NCI-H2196 treated with DMSO at 0.1 percent for 48 hours (cell line): ENCODE measurements at regions not wholly inside any gene's neighbourhood (a gene's known extent, or its start where the extent isn't known, plus 50 kb on each side); places are given as distances from the start of the nearest gene placed in this dataset.

Experiments
- DNase-seq: peaks from one replicate; lab custom pipeline; 2025; ENCODE audit not compliant: unreplicated experiment; lab: John Stamatoyannopoulos, UW

- no peak for DNase-seq
Measured at GRCh38 chr4:145427991-145428390, 53.7 kb upstream of the SMAD1 start.

- DNase-seq = no peak
Measured at GRCh38 chr4:145427221-145427620, 54.4 kb upstream of the SMAD1 start.

DNA sequence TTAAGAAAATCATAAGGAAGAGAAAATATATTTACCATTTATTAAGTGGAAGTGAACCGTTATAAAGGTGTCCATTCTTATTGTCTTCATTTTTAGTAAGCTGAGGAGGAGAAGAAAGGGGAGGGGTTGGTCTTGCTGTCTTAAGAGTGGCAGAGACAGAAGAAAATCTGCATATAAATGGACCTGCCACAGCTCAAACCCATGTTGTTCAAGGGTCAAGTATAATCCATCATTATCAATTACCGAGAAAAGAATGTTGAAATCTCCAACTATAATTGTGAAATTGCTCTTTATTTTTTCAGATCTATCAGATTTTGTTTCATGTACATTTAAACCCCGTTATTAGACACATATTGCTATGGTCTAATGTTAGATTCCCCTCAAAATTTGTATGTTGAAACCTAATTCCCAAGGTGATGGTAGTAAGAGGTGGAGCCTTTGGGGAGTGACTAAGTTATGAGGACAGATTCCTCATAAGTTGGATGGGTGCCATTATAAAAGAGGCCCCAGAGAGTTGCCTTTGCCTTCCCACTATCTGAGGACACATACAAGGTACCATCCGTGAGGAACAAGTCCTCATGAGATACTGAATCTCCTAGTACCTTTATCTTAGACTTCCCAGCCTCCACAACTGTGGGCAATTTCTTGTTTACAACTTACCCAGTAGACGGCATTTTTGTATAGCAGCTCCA lies 58.5 kb upstream of the SMAD1 start:
- no peak for DNase-seq

DNA sequence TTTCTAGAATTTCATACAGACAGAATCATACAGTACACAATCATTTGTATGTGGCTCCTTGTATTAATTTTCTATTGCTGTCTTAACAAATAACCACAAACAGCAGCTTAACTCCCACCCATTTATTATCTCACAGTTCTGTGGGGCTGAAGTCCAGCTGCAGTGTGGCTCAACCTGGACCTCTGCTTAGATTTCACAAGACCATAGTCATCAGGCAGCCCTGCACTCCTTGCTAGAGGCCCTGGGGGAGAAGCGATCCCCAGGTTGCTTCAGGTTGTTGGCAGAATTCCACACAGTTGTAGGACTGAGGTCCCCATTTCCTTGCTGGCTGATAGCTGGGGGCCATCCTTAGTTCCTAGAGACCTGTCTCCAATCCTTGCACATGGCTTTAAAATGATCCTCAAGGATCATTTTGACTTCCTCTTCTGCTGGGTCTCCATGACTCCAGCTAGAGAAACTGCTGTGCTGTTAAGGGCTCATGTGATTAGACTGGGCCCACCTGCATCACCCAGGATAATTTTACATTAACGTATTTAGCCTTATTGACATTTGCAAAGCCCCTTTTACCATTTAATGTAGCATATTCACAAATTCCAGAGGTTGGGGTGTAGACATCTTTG lies 60.9 kb upstream of the SMAD1 start:
- DNase-seq = no peak

DNA sequence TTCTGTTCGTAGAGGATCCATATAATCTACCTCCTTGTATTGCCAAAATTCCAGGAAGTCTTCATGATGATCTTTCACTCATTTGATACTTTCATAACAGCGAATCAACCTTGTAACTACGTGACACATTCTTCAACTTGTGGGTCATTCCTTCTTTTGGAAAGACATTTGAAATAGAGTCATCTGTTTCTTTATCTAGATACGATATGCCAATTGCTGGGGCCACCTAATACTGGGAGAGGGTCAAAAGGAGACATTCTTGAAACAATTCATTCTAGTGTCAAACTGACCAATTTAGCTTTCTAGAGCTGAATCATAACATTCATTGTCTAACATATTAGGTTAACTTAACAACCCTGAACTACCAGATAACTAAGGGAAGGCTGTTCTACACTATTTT lies 62.9 kb upstream of the SMAD1 start:
- DNase-seq = no peak

DNA sequence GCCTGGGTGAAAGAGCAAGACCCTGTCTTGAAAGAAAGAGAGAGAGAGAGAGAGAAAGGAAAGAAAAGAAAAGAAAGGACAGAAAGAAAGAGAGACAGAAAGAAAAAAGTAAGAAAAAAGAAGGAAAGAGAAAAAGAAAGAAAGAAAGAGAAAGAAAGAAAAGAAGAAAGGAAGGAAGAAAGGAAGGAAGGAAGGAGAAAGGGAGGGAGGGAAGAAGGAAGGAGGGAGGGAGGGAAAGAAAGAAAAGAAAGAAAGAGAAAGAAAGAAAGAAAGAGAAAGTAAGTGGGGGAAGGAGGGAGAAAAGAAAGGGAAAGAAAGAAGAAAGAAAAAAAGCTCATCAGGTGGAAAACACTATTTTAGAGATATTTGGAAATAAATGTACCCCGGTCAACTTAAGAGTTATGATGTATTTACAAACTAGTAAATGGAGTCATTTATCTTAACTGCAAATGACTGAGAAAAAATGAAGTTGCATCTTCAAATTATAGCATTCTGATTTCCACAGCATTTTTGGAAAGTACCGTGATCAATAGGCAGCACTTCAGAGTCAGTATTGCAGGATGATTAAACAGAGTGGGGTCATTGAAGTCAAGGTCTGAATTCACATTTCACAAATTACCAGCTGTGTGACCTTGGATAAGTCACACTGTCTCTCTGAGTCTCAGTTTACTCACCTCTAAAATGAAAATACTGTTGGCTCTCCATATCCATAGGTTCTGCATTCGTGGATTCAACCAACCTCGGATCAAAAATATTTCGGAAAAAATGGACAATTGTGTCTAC lies 64.1 kb upstream of the SMAD1 start:
- DNase-seq = no peak

DNA sequence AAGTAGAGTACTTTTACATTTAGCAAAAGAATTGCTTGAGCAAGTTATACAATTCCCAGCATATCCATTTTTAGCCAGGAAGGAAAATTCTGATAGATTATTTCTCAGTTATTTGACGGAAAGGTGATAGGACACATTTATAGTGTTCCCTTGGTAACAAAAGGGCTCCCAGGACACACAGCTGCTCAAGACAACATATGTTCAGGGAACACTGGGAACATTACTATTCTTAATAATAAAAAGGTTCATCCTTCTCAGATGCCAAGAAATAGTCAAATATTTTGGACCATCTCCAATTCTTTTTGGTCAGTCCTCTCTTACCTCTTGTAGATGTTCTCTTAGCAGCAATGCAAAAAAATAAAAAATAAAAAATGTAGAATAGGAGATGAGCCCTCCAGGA lies 66.8 kb upstream of the SMAD1 start:
- DNase-seq = no peak

- DNase-seq = no peak
Measured at GRCh38 chr4:145414226-145414625, 67.4 kb upstream of the SMAD1 start.

DNA sequence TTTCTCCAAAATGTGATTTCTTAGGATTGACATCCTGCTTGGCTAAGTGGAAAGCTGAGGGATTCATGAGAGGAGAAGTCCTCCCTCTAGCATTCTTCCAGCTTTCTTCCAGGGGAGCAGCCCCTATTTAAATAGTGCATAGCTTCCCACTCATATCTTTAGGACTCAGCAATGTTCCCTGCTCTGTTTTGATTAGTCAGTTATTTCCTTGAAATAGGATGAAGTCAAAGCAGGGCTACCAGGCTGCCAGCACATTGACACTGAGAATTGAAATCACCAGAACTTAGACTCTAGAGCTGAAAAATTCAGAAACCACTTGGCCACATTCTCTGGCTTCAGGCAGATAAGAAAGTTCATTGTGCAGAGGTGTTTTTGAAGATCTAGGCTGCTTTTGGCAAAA lies 74.7 kb upstream of the SMAD1 start:
- no peak for DNase-seq

- DNase-seq = no peak
Measured at GRCh38 chr4:145404761-145405160, 76.9 kb upstream of the SMAD1 start.

- DNase-seq = no peak
Measured at GRCh38 chr4:145396581-145396980, 85.1 kb upstream of the SMAD1 start.

DNA sequence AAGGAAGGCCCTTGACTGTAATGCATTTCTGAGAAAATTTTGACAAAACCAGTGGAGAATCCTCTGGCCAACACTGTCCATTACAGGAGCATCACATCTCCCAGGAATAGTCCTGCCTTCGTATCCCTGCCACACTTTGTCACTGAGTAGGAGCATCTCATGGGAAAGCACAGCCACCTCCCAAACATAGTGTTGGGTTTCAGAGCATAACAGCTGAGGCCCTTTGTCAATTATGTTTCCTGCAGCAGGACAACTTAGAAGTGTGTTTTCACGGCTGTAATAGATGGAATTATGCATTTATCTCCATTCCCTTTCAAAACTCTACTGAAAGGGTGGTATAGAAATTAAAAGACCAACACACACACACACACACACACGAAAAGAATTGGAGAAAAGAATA lies 91.1 kb upstream of the SMAD1 start:
- DNase-seq = no peak

DNA sequence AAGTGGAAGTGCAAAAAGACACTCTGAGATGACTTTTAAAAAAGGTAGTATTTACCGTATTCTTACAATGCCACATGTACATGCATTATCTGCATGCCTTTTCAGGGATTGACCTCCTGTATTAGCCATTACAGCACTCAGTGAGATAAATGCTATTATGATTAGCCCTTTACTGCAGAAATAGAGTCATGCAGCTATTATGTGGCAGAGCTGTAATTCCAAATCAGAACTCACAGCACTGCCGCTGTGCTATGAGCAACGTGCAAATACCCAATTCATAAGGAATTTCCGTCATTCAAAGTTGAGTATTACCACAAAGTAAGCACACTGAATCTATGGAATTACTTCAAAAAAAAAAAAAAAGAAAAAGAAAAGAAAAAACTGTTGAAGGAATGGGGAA lies 92.1 kb upstream of the SMAD1 start:
- DNase-seq = no peak

GRCh38 chr4:145388043-145388442 lies 93.6 kb upstream of the SMAD1 start:
- DNase-seq = no peak

GRCh38 chr4:145387079-145387478 lies 94.6 kb upstream of the SMAD1 start:
- no peak for DNase-seq

GRCh38 chr4:145381163-145381562 lies 100.5 kb upstream of the SMAD1 start:
- no peak for DNase-seq

DNA sequence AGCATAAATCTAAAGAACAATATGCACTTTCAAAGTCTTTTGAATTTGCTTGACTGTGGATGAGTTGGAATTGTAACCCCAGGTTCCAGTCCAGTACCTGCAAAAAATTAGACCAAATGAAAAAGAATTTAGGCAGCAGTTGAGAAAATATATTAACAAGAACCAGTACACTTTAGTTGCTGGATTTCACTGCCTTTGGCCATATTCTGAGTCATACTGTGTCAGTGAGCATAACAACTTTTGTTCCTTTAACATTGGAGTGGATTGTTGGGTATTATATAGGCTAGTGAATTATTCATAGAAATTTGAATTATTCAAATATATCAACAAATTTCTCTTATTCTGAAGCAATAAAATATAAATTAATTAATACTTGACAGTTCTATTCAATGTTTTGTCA lies 101.5 kb upstream of the SMAD1 start:
- no peak for DNase-seq

GRCh38 chr4:145375416-145375815 lies 106.2 kb upstream of the SMAD1 start:
- DNase-seq = no peak

- DNase-seq = no peak
Measured at GRCh38 chr4:145352438-145353145, 129.1 kb upstream of the SMAD1 start.

GRCh38 chr4:145351922-145352321 lies 129.7 kb upstream of the SMAD1 start:
- DNase-seq = no peak

- DNase-seq = no peak
Measured at GRCh38 chr4:145351162-145351561, 130.5 kb upstream of the SMAD1 start.

DNA sequence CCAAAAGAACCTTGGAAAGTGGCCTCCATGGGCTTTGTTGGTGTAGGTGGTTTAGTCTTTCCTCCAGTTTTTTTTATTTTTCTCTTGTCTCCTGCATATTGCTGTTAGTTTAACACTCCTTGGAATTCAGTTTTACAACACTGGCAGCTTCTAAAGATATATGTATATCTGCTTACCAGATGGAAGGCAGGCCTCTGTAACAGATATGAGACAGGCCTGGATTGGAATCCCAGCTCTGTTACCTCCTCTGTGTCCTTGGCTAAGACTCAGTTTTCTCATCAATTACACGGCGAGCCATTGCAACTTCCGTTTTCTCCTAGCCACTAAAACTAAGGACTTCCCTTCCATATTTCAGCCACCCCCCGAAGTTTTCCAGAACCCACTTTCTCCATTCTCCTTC lies 133.4 kb upstream of the SMAD1 start:
- no peak for DNase-seq
